ENCODE measurements at regions not wholly inside any gene's neighbourhood (a gene's known extent, or its start where the extent isn't known, plus 50 kb on each side); places are given as distances from the start of the nearest gene placed in this dataset.

GRCh38 chr2:65634304-65634703, 201.9 kb upstream of the SPRED2 start:
- intact Hi-C loops (cut with DNase I): no loop called here
- Histone ChIP-seq H3K4me1 (no peaks in the 10 kb centered on the region), H3K36me3 (no peaks in the 10 kb centered on the region), H3K27me3 (ENCODE audit: low read depth) (peaks cover 5% of the 10 kb centered on the region), H3K4me3 (no peak overlapping the region), H3K27ac (no peak overlapping the region), H3K9me3 (no peaks in the 10 kb centered on the region)
- no peak for ATAC-seq
- DNase-seq: no peak
- TF ChIP-seq CTCF (IDR thresholded peaks at IDR 0.05): no peak

- Histone ChIP-seq H3K4me3 (no peak overlapping the region), H3K27me3 (ENCODE audit: low read depth) (peaks cover 5% of the 10 kb centered on the region), H3K27ac (no peak overlapping the region), H3K4me1 (no peaks in the 10 kb centered on the region), H3K9me3 (no peaks in the 10 kb centered on the region), H3K36me3 (no peaks in the 10 kb centered on the region)
- TF ChIP-seq CTCF (IDR thresholded peaks at IDR 0.05): no peak
- DNase-seq: no peak
- intact Hi-C loops (cut with DNase I): no loop called here
- no peak for ATAC-seq
These were observed 198.2 kb upstream of the SPRED2 start for GRCh38 chr2:65630643-65631042.

GRCh38 chr2:65628156-65628555, 195.8 kb upstream of the SPRED2 start:
- H3K4me3 ChIP-seq: no peak overlapping the region
- no peak for TF ChIP-seq CTCF (IDR thresholded peaks at IDR 0.05)
- no peaks in the 10 kb centered on the region for H3K4me1 ChIP-seq
- no peaks in the 10 kb centered on the region for H3K36me3 ChIP-seq
- H3K27ac ChIP-seq: no peak overlapping the region
- ATAC-seq: no peak
- no peaks in the 10 kb centered on the region for H3K27me3 ChIP-seq (ENCODE audit: low read depth)
- DNase-seq: no peak
- H3K9me3 ChIP-seq: no peaks in the 10 kb centered on the region
- intact Hi-C loops (cut with DNase I): no loop called here

GRCh38 chr2:65626831-65627230, 194.4 kb upstream of the SPRED2 start:
- peaks cover 4% of the 10 kb centered on the region for H3K27me3 ChIP-seq (ENCODE audit: low read depth)
- no peaks in the 10 kb centered on the region for H3K4me1 ChIP-seq
- no peak for DNase-seq
- no peak for ATAC-seq
- H3K4me3 ChIP-seq: no peak overlapping the region
- H3K36me3 ChIP-seq: no peaks in the 10 kb centered on the region
- no peak overlapping the region for H3K27ac ChIP-seq
- intact Hi-C loops (cut with DNase I): no loop called here
- no peak for TF ChIP-seq CTCF (IDR thresholded peaks at IDR 0.05)
- no peaks in the 10 kb centered on the region for H3K9me3 ChIP-seq

GRCh38 chr2:65625982-65626381, 193.6 kb upstream of the SPRED2 start:
- Histone ChIP-seq H3K4me3 (no peak overlapping the region), H3K36me3 (no peaks in the 10 kb centered on the region), H3K27ac (no peak overlapping the region), H3K27me3 (ENCODE audit: low read depth) (peaks cover 6% of the 10 kb centered on the region), H3K9me3 (no peaks in the 10 kb centered on the region), H3K4me1 (no peaks in the 10 kb centered on the region)
- no peak for ATAC-seq
- no peak for DNase-seq
- TF ChIP-seq CTCF (IDR thresholded peaks at IDR 0.05): no peak
- intact Hi-C loops (cut with DNase I): no loop called here

GRCh38 chr2:65622951-65623535, 190.6 kb upstream of the SPRED2 start:
- no peak for DNase-seq

More at GRCh38 chr2:65622951-65623535, 190.6 kb upstream of the SPRED2 start:
- ATAC-seq: no peak
- intact Hi-C loops (cut with DNase I): no loop called here
- Histone ChIP-seq H3K4me3 (no peak overlapping the region), H3K4me1 (no peaks in the 10 kb centered on the region), H3K27me3 (ENCODE audit: low read depth) (peaks cover 13% of the 10 kb centered on the region), H3K9me3 (no peaks in the 10 kb centered on the region), H3K27ac (no peak overlapping the region), H3K36me3 (no peaks in the 10 kb centered on the region)
- TF ChIP-seq CTCF (IDR thresholded peaks at IDR 0.05): no peak

All from lower lobe of right lung (tissue), 2 donors.